K562 (cell line): ENCODE measurements at regions not wholly inside any gene's neighbourhood (a gene's known extent, or its start where the extent isn't known, plus 50 kb on each side); places are given as distances from the start of the nearest gene placed in this dataset.

Source experiments
- ADNP ChIP-seq: fragments of 200-800 bp; sonication (Bioruptor generic); IDR thresholded peaks from 2 replicates; pipeline ENCODE4 v1.6.1; 2016; ENCODE audit warnings: missing genetic modification characterization, missing compliant biosample characterization
- ATF1 ChIP-seq, 2 experiments: fragments of 450-650 bp in 1 of 2; IDR thresholded peaks; 2 replicates each; pipeline ENCODE4 v1.6.1; 2016; ENCODE audit warnings: missing compliant biosample characterization in 1 of 2, missing genetic modification characterization in 1 of 2
- BHLHE40 ChIP-seq: IDR thresholded peaks from 2 replicates; pipeline ENCODE4 v1.6.1; 2011; ENCODE audit warnings: low read length, improper control_type of control experiment
- DPF2 ChIP-seq: fragments of 450-650 bp; IDR thresholded peaks from 2 replicates; pipeline ENCODE4 v1.6.1; 2016
- ERF ChIP-seq: fragments of 450-650 bp; formaldehyde crosslinking; IDR thresholded peaks from 2 replicates; pipeline ENCODE4 v1.4.0; 2020; ENCODE audit warnings: mild to moderate bottlenecking, mixed read lengths
- FOSL1 ChIP-seq: fragments of 200-800 bp; sonication (Bioruptor generic); conservative IDR thresholded peaks from 2 replicates; pipeline ENCODE4 v1.6.1; 2016; ENCODE audit warnings: missing genetic modification characterization, missing compliant biosample characterization
- FOXA3 ChIP-seq, 2 experiments: fragments of 450-650 bp in 1 of 2; sonication (generic) in 1 of 2; formaldehyde crosslinking; IDR thresholded peaks in 1 of 2; conservative IDR thresholded peaks in 1 of 2; 2 replicates each; pipeline versions ENCODE4 v1.4.0 to v1.8.0; 2020 to 2022; ENCODE audit warnings: mild to moderate bottlenecking in 2 of 2, missing genetic modification reagents in 1 of 2
- HNRNPLL ChIP-seq: fragments of 200-400 bp; formaldehyde crosslinking; IDR thresholded peaks from 2 replicates; pipeline ENCODE4 v1.6.1; 2017; ENCODE audit warnings: low read length, low read depth, mild to moderate bottlenecking; ENCODE audit not compliant: poor library complexity, severe bottlenecking
- KDM2B ChIP-seq: fragments of 250-450 bp; sonication (Bioruptor Pico); IDR thresholded peaks from 2 replicates; pipeline ENCODE4 v1.8.0; 2021; ENCODE audit warnings: mild to moderate bottlenecking, moderate library complexity
- LEF1 ChIP-seq: fragments of 450-650 bp; IDR thresholded peaks from 2 replicates; pipeline ENCODE4 v1.6.1; 2016; ENCODE audit warnings: mild to moderate bottlenecking
- MBD1 ChIP-seq: fragments of 250-450 bp; sonication (Bioruptor Pico); IDR thresholded peaks from 2 replicates; pipeline ENCODE4 v1.8.0; 2022; ENCODE audit warnings: inconsistent platforms
- MITF ChIP-seq: IDR thresholded peaks from 2 replicates; pipeline ENCODE4 v1.6.1; 2014; ENCODE audit warnings: antibody characterized with exemption
- MYNN ChIP-seq, 2 experiments: sonication (generic); formaldehyde crosslinking in 1 of 2; IDR thresholded peaks; 2 replicates each; pipeline versions ENCODE4 v1.5.0 to v1.6.1; 2016 to 2020; ENCODE audit warnings: antibody characterized with exemption in 1 of 2, missing genetic modification reagents in 1 of 2
- OTX1 ChIP-seq: fragments of 450-650 bp; formaldehyde crosslinking; IDR thresholded peaks from 2 replicates; pipeline ENCODE4 v1.4.0; 2022; ENCODE audit warnings: mild to moderate bottlenecking
- PKNOX1 ChIP-seq: fragments of 450-650 bp; IDR thresholded peaks from 2 replicates; pipeline ENCODE4 v1.6.1; 2016
- POLR2AphosphoS2 ChIP-seq: IDR thresholded peaks from 2 replicates; pipeline ENCODE4 v1.6.1; 2012; ENCODE audit warnings: low read length, improper control_type of control experiment
- POLR2H ChIP-seq: IDR thresholded peaks from 2 replicates; pipeline ENCODE4 v1.6.1; 2016; ENCODE audit warnings: missing genetic modification characterization, low read depth, mild to moderate bottlenecking, control low read depth, missing compliant biosample characterization, moderate library complexity
- PTTG1 ChIP-seq: fragments of 450-650 bp; IDR thresholded peaks from 2 replicates; pipeline ENCODE4 v1.6.1; 2016; ENCODE audit warnings: low read depth, mild to moderate bottlenecking, missing genetic modification characterization, missing compliant biosample characterization
- RUNX1 ChIP-seq: sonication (generic); IDR thresholded peaks from 2 replicates; pipeline ENCODE4 v1.6.1; 2016; ENCODE audit warnings: antibody characterized with exemption, low read depth
- U2AF1 ChIP-seq: fragments of 200-400 bp; formaldehyde crosslinking; optimal IDR thresholded peaks from 2 replicates; pipeline ENCODE3; 2017; ENCODE audit warnings: mild to moderate bottlenecking, low read depth, low read length, moderate library complexity
- ZBTB26 ChIP-seq: fragments of 450-650 bp; formaldehyde crosslinking; IDR thresholded peaks from 2 replicates; pipeline ENCODE4 v1.4.0; 2022; ENCODE audit warnings: missing genetic modification characterization
- ZNF175 ChIP-seq: fragments of 200-800 bp; sonication (Bioruptor generic); IDR thresholded peaks from 2 replicates; pipeline ENCODE4 v1.6.1; 2016; ENCODE audit warnings: low read depth, mild to moderate bottlenecking, missing genetic modification characterization, missing compliant biosample characterization
- ZNF23 ChIP-seq: fragments of 250-450 bp; sonication (Bioruptor Pico); IDR thresholded peaks from 2 replicates; pipeline ENCODE4 v1.4.0; 2020; ENCODE audit warnings: mild to moderate bottlenecking
- ZNF3 ChIP-seq: fragments of 250-450 bp; sonication (Bioruptor Pico); IDR thresholded peaks from 2 replicates; pipeline ENCODE4 v1.5.0; 2021; ENCODE audit warnings: mild to moderate bottlenecking, moderate library complexity
- ZNF445 ChIP-seq: fragments of 250-450 bp; sonication (Bioruptor Pico); IDR thresholded peaks from 2 replicates; pipeline ENCODE4 v1.4.0; 2020; ENCODE audit warnings: low read depth, mild to moderate bottlenecking, moderate library complexity

GRCh38 chr1:221612047-221612777, 129.7 kb downstream of the DUSP10 start (continued):
- TF ChIP-seq RUNX1 = no peak
- no peak for TF ChIP-seq OTX1 (CRISPR knock-in tag)
- no peak for TF ChIP-seq MITF
- no peak for TF ChIP-seq ZNF445 (CRISPR knock-in tag)
- no peak for TF ChIP-seq HNRNPLL
- no peak for TF ChIP-seq ATF1 (CRISPR knock-in tag; IDR thresholded peaks at IDR 0.05)
- peak; percentile 19; the same call in 1 of the 2 replicates for TF ChIP-seq ATF1 (tag; IDR thresholded peaks at IDR 0.05)
- TF ChIP-seq ZNF3 (CRISPR knock-in tag) = no peak
- no peak for TF ChIP-seq ZBTB26 (CRISPR knock-in tag)
- TF ChIP-seq PKNOX1 = no peak
- TF ChIP-seq U2AF1 = no peak
- no peak for TF ChIP-seq KDM2B (CRISPR knock-in tag)
- TF ChIP-seq PTTG1 = no peak
- no peak for TF ChIP-seq ERF (CRISPR knock-in tag)
- TF ChIP-seq MYNN (IDR thresholded peaks at IDR 0.05) = no peak
- TF ChIP-seq MYNN (CRISPR knock-in tag; IDR thresholded peaks at IDR 0.05) = no peak
- no peak for TF ChIP-seq POLR2AphosphoS2
- TF ChIP-seq MBD1 = no peak
- no peak for TF ChIP-seq POLR2H (tag)
- TF ChIP-seq ZNF23 (CRISPR knock-in tag) = no peak
- TF ChIP-seq BHLHE40 = no peak
- TF ChIP-seq FOSL1 (tag) = peak; percentile 98
- no peak for TF ChIP-seq ADNP (tag)
- TF ChIP-seq FOXA3 (CRISPR knock-in tag; conservative IDR thresholded peaks at IDR 0.05 in 1 of 2, IDR thresholded peaks at IDR 0.05 in 1 of 2) = peak in 1 of 2 experiments; percentile 57; a peak in 1 of 4 replicates
- TF ChIP-seq LEF1 = no peak
- no peak for TF ChIP-seq ZNF175 (CRISPR knock-in tag)
- TF ChIP-seq DPF2 = 0 out of 2 replicates have a peak, but pooled peaks have one; percentile 35
